Neuronal stem cell (in vitro differentiated cells): ENCODE measurements at regions not wholly inside any gene's neighbourhood (a gene's known extent, or its start where the extent isn't known, plus 50 kb on each side); places are given as distances from the start of the nearest gene placed in this dataset.

Source experiments
- DNase-seq: peaks from one replicate; pipeline ENCODE4 v3.0.0-alpha.2; 2013; ENCODE audit warnings: low spot score
- H2AFZ ChIP-seq: one replicate; pipeline ENCODE4 v1.6.1; 2013; ENCODE audit warnings: mild to moderate bottlenecking, low read length, inconsistent platforms
- H2AK5ac ChIP-seq: 2 replicates; pipeline ENCODE4 v1.6.1; 2013; ENCODE audit warnings: low read depth, mild to moderate bottlenecking, inconsistent platforms, low read length, moderate library complexity, mixed read lengths
- H2BK120ac ChIP-seq: 2 replicates; pipeline ENCODE4 v1.6.1; 2013; ENCODE audit warnings: low read depth, mild to moderate bottlenecking, inconsistent platforms, low read length, moderate library complexity, mixed read lengths
- H2BK12ac ChIP-seq: one replicate; pipeline ENCODE4 v1.6.1; 2013; ENCODE audit warnings: low read length, inconsistent platforms
- H2BK15ac ChIP-seq: 2 replicates; pipeline ENCODE4 v1.6.1; 2013; ENCODE audit warnings: mild to moderate bottlenecking, low read length, inconsistent platforms, mixed read lengths
- H2BK5ac ChIP-seq: one replicate; pipeline ENCODE4 v1.6.1; 2013; ENCODE audit warnings: inconsistent platforms, mild to moderate bottlenecking, low read length, moderate library complexity
- H3K14ac ChIP-seq: one replicate; pipeline ENCODE4 v1.6.1; 2013; ENCODE audit warnings: low read length, inconsistent platforms
- H3K18ac ChIP-seq: 2 replicates; pipeline ENCODE4 v1.6.1; 2013; ENCODE audit warnings: low read length, inconsistent platforms
- H3K23ac ChIP-seq: 2 replicates; pipeline ENCODE4 v1.6.1; 2013; ENCODE audit warnings: low read depth, mild to moderate bottlenecking, mixed read lengths, low read length, inconsistent platforms; ENCODE audit not compliant: poor library complexity
- H3K27ac ChIP-seq: replicated peaks from 3 replicates; pipeline ENCODE4 v1.5.1; 2013; ENCODE audit warnings: low read length, inconsistent platforms
- H3K27me3 ChIP-seq, 3 experiments: 2 replicates each; pipeline ENCODE4 v1.6.1; 2013; ENCODE audit warnings: low read length in 3 of 3, mild to moderate bottlenecking in 2 of 3, inconsistent platforms in 1 of 3, low read depth in 1 of 3, mixed read lengths in 1 of 3, moderate library complexity in 1 of 3; ENCODE audit not compliant: control insufficient read depth in 3 of 3, insufficient read depth in 3 of 3
- H3K36me3 ChIP-seq, 2 donors: replicated peaks in 1 of 2; 2 replicates each; pipeline ENCODE4 v1.6.1; 2013; ENCODE audit warnings: low read length in 2 of 2; ENCODE audit not compliant: control insufficient read depth in 2 of 2, insufficient read depth in 2 of 2
- H3K4ac ChIP-seq: 2 replicates; pipeline ENCODE4 v1.6.1; 2013; ENCODE audit warnings: inconsistent platforms, mild to moderate bottlenecking, low read length, moderate library complexity
- H3K4me1 ChIP-seq, 2 donors: 1 replicate in 1 of 2; 2 replicates in 1 of 2; pipeline ENCODE4 v1.6.1; 2013; ENCODE audit warnings: low read length in 2 of 2, low read depth in 1 of 2; ENCODE audit not compliant: control insufficient read depth in 2 of 2, insufficient read depth in 1 of 2
- H3K4me2 ChIP-seq: one replicate; pipeline ENCODE4 v1.6.1; 2013; ENCODE audit warnings: mild to moderate bottlenecking, low read length, inconsistent platforms; ENCODE audit not compliant: insufficient read depth, poor library complexity, severe bottlenecking
- H3K4me3 ChIP-seq, 2 donors: 2 replicates each; pipeline ENCODE4 v1.5.1; 2013; ENCODE audit warnings: low read length in 2 of 2, mild to moderate bottlenecking in 2 of 2, inconsistent platforms in 1 of 2, moderate library complexity in 1 of 2
- H3K79me1 ChIP-seq: one replicate; pipeline ENCODE4 v1.6.1; 2013; ENCODE audit warnings: low read depth, mild to moderate bottlenecking, inconsistent platforms, low read length, moderate library complexity
- H3K9ac ChIP-seq: one replicate; pipeline ENCODE4 v1.6.1; 2013; ENCODE audit warnings: mild to moderate bottlenecking, low read depth, low read length, inconsistent platforms; ENCODE audit not compliant: poor library complexity
- H3K9me3 ChIP-seq, 2 donors: replicated peaks in 1 of 2; 2 replicates each; pipeline versions ENCODE3 to v1.6.1; 2013; ENCODE audit warnings: low read length in 2 of 2, mild to moderate bottlenecking in 2 of 2, inconsistent platforms in 1 of 2, low read depth in 1 of 2, mixed read lengths in 1 of 2, moderate library complexity in 1 of 2; ENCODE audit not compliant: control insufficient read depth in 2 of 2, insufficient read depth in 1 of 2
- H4K8ac ChIP-seq: one replicate; pipeline ENCODE4 v1.6.1; 2013; ENCODE audit warnings: low read depth, mild to moderate bottlenecking, inconsistent platforms, low read length, moderate library complexity
- H4K91ac ChIP-seq: one replicate; pipeline ENCODE4 v1.6.1; 2013; ENCODE audit warnings: low read length, low read depth, mild to moderate bottlenecking, inconsistent platforms; ENCODE audit not compliant: poor library complexity
- WGBS, 2 donors: extraction: QIAGEN DNeasy Blood & Tissue Kit; methylation state at CpG; one replicate each; pipeline ENCODE4 v1.1.7; 2013; ENCODE audit warnings: missing lambda C conversion rate in 2 of 2, mixed read lengths in 1 of 2; ENCODE audit not compliant: insufficient read length in 2 of 2, insufficient replicate concordance in 1 of 2; ENCODE audit errors: extremely low coverage in 2 of 2; 5-methylcytosine and 5-hydroxymethylcytosine counted together

- Histone ChIP-seq H3K4me2 (no peak overlapping the region), H3K14ac (no peak overlapping the region), H2BK120ac (no peak overlapping the region), H3K4me3 (no peak overlapping the region), H3K18ac (peak overlapping the region; percentile 82), H3K9me3 (peaks cover 4 to 5% of the 10 kb centered on the region in 2 donors), H3K79me1 (no peaks in the 10 kb centered on the region), H2BK5ac (no peak overlapping the region), H4K8ac (no peak overlapping the region), H2BK15ac (peak overlapping the region; percentile 65), H3K9ac (no peak overlapping the region), H3K4me1 (peaks cover 3 to 13% of the 10 kb centered on the region in 2 donors), H2AFZ (no peak overlapping the region), H3K4ac (no peak overlapping the region), H3K36me3 (no peaks in the 10 kb centered on the region), H3K27me3 (no peaks in the 10 kb centered on the region), H2BK12ac (peak overlapping the region; percentile 59), H3K27ac (no peak overlapping the region), H2AK5ac (peak overlapping the region; percentile 24), H3K23ac (no peak overlapping the region), H4K91ac (no peak overlapping the region)
- DNase-seq, result no peak
- WGBS, 2 donors, result no CpG with 5 or more reads among the region's 9 CpGs
Observed at GRCh38 chr13:112179421-112179820, 112.5 kb downstream of the SOX1 start.

- no CpG with 5 or more reads among the region's 12 CpGs for WGBS, 2 donors
Observed at GRCh38 chr13:112179995-112180394, 113.0 kb downstream of the SOX1 start.

GRCh38 chr13:112181336-112182067, 114.6 kb downstream of the SOX1 start:
- Histone ChIP-seq H3K27ac (no peak overlapping the region), H3K18ac (peak overlapping the region; percentile 92), H3K4me1 (peaks cover 3 to 13% of the 10 kb centered on the region in 2 donors), H2BK12ac (peak overlapping the region; percentile 69), H2AK5ac (peak overlapping the region; percentile 73), H3K9ac (no peak overlapping the region), H3K79me1 (no peaks in the 10 kb centered on the region), H3K23ac (no peak overlapping the region), H4K91ac (peak overlapping the region; percentile 34), H3K4me2 (no peak overlapping the region), H3K9me3 (peaks cover 0 to 2% of the 10 kb centered on the region in 2 donors), H3K4me3 (no peak overlapping the region), H2BK5ac (peak overlapping the region; percentile 33), H3K14ac (no peak overlapping the region), H2BK120ac (no peak overlapping the region), H2AFZ (no peak overlapping the region), H3K4ac (no peak overlapping the region), H2BK15ac (peak overlapping the region; percentile 72), H3K36me3 (no peaks in the 10 kb centered on the region), H3K27me3 (no peaks in the 10 kb centered on the region), H4K8ac (no peak overlapping the region)
- DNase-seq, result no peak
- WGBS, 2 donors, result no CpG with 5 or more reads among the region's 13 CpGs

More at GRCh38 chr13:112179995-112180394, 113.0 kb downstream of the SOX1 start:
- Histone ChIP-seq H2AFZ (no peak overlapping the region), H3K18ac (peak overlapping the region; percentile 11), H3K79me1 (no peaks in the 10 kb centered on the region), H2BK15ac (peak overlapping the region; percentile 82), H3K27me3 (no peaks in the 10 kb centered on the region), H3K4ac (no peak overlapping the region), H2BK12ac (no peak overlapping the region), H3K4me3 (no peak overlapping the region), H3K9me3 (no peaks in the 10 kb centered on the region), H3K27ac (no peak overlapping the region), H2AK5ac (no peak overlapping the region), H4K91ac (no peak overlapping the region), H3K14ac (no peak overlapping the region), H3K4me2 (no peak overlapping the region), H3K23ac (no peak overlapping the region), H2BK5ac (no peak overlapping the region), H2BK120ac (no peak overlapping the region), H3K4me1 (peaks cover 3 to 13% of the 10 kb centered on the region in 2 donors), H4K8ac (no peak overlapping the region), H3K36me3 (no peaks in the 10 kb centered on the region), H3K9ac (no peak overlapping the region)
- DNase-seq, result no peak

- peak overlapping the region; percentile 92 for H3K18ac ChIP-seq
- H3K9ac ChIP-seq, result no peak overlapping the region
- H2BK5ac ChIP-seq, result peak overlapping the region; percentile 33
- peak overlapping the region; percentile 10 for H3K14ac ChIP-seq
- peak overlapping the region; percentile 86 for H2BK15ac ChIP-seq
- WGBS, 2 donors, result no CpG with 5 or more reads among the region's 11 CpGs
- H3K4me1 ChIP-seq, result peaks cover 3 to 13% of the 10 kb centered on the region in 2 donors
- no peak for DNase-seq
- H2AFZ ChIP-seq, result no peak overlapping the region
- H3K36me3 ChIP-seq, result no peaks in the 10 kb centered on the region
- H3K4me2 ChIP-seq, result no peak overlapping the region
- H3K79me1 ChIP-seq, result no peaks in the 10 kb centered on the region
- no peaks in the 10 kb centered on the region for H3K27me3 ChIP-seq
- H2AK5ac ChIP-seq, result no peak overlapping the region
- H3K4me3 ChIP-seq, result no peak overlapping the region
- no peak overlapping the region for H3K27ac ChIP-seq
- H3K4ac ChIP-seq, result no peak overlapping the region
- H2BK12ac ChIP-seq, result peak overlapping the region; percentile 67
- H3K9me3 ChIP-seq, result peaks cover 0 to 2% of the 10 kb centered on the region in 2 donors
- no peak overlapping the region for H4K8ac ChIP-seq
- no peak overlapping the region for H3K23ac ChIP-seq
- peak overlapping the region; percentile 2 for H4K91ac ChIP-seq
- H2BK120ac ChIP-seq, result no peak overlapping the region
Observed at GRCh38 chr13:112182251-112182650, 115.3 kb downstream of the SOX1 start.
